ENCODE measurements at regions not wholly inside any gene's neighbourhood (a gene's known extent, or its start where the extent isn't known, plus 50 kb on each side); places are given as distances from the start of the nearest gene placed in this dataset.

DNA sequence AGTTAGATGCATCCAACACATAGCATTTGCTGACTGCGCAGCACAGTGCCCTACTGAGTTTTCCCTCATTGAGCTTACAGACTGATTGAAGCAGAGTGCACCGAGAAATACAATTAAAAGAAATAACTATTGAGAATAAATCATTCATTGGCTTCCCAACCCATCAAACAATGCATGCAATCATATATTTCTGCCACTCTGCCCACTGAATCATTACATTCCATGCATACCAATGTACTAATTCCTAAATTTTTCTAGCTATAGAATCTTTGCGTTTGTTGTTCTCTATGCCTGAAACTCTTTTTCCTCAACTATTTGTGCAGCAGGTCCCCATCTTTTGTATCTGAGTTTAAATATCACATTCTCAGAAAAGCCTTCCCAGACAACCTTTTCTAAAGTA, 783.8 kb downstream of the SORCS1 start:
- TF ChIP-seq, protein P1, sequence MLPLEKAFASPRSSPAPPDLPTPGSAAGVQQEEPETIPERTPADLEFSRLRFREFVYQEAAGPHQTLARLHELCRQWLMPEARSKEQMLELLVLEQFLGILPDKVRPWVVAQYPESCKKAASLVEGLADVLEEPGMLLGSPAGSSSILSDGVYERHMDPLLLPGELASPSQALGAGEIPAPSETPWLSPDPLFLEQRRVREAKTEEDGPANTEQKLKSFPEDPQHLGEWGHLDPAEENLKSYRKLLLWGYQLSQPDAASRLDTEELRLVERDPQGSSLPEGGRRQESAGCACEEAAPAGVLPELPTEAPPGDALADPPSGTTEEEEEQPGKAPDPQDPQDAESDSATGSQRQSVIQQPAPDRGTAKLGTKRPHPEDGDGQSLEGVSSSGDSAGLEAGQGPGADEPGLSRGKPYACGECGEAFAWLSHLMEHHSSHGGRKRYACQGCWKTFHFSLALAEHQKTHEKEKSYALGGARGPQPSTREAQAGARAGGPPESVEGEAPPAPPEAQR (CRISPR knock-in tag; IDR thresholded peaks at IDR 0.05), result no peak
- no peaks in the 10 kb centered on the region for H3K27me3 Mint-ChIP-seq (ENCODE audit: low read depth)
- no peak for ATAC-seq
- H3K36me3 Mint-ChIP-seq, result peaks cover 23% of the 10 kb centered on the region
- ChIA-PET CTCF (no interaction called here), POLR2A (no interaction called here)
- H3K4me1 Mint-ChIP-seq, result no peaks in the 10 kb centered on the region
- H3K27ac Mint-ChIP-seq, result no peak overlapping the region
- peaks cover 29% of the 10 kb centered on the region for H3K9me3 Mint-ChIP-seq
- no peak for DNase-seq (ENCODE audit: low spot score)
- no peak overlapping the region for H3K4me3 Mint-ChIP-seq

DNA sequence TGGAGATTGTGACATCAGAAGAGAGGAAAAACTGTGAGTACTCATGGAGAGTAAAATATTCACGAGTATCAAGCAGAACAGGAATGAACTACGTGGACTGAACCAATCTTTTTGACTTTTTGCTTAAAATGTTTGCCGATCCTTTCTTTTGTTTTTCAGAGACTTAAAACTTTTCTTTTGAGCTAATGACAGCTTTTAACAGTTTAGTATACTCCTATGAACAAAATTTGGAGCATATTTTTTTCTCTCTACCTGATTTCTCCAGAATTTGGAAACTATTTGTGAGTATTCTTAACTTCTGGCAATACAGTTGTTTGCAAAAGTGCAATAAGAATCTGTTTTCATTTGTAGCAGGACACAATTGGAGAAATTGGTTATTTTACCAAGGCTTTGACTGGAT, 786.3 kb downstream of the SORCS1 start:
- ATAC-seq, result no peak
- Mint-ChIP-seq H3K4me3 (no peak overlapping the region), H3K27ac (no peak overlapping the region), H3K36me3 (peaks cover 23% of the 10 kb centered on the region), H3K4me1 (peaks cover 6% of the 10 kb centered on the region), H3K27me3 (ENCODE audit: low read depth) (no peaks in the 10 kb centered on the region), H3K9me3 (peaks cover 29% of the 10 kb centered on the region)
- POLR2A ChIA-PET, result no interaction called here
- CTCF ChIA-PET, result no interaction called here
- no peak for DNase-seq (ENCODE audit: low spot score)
- TF ChIP-seq GABPB1 (CRISPR knock-in tag; IDR thresholded peaks at IDR 0.05), result no peak
- no peak for TF ChIP-seq ZNF263 (CRISPR knock-in tag; IDR thresholded peaks at IDR 0.05; ENCODE audit: low read depth)
- TF ChIP-seq CBFB (CRISPR knock-in tag; IDR thresholded peaks at IDR 0.05; ENCODE audit: low read depth), result no peak
- no peak for TF ChIP-seq ZNF232 (CRISPR knock-in tag; IDR thresholded peaks at IDR 0.05)
- TF ChIP-seq, protein P2, sequence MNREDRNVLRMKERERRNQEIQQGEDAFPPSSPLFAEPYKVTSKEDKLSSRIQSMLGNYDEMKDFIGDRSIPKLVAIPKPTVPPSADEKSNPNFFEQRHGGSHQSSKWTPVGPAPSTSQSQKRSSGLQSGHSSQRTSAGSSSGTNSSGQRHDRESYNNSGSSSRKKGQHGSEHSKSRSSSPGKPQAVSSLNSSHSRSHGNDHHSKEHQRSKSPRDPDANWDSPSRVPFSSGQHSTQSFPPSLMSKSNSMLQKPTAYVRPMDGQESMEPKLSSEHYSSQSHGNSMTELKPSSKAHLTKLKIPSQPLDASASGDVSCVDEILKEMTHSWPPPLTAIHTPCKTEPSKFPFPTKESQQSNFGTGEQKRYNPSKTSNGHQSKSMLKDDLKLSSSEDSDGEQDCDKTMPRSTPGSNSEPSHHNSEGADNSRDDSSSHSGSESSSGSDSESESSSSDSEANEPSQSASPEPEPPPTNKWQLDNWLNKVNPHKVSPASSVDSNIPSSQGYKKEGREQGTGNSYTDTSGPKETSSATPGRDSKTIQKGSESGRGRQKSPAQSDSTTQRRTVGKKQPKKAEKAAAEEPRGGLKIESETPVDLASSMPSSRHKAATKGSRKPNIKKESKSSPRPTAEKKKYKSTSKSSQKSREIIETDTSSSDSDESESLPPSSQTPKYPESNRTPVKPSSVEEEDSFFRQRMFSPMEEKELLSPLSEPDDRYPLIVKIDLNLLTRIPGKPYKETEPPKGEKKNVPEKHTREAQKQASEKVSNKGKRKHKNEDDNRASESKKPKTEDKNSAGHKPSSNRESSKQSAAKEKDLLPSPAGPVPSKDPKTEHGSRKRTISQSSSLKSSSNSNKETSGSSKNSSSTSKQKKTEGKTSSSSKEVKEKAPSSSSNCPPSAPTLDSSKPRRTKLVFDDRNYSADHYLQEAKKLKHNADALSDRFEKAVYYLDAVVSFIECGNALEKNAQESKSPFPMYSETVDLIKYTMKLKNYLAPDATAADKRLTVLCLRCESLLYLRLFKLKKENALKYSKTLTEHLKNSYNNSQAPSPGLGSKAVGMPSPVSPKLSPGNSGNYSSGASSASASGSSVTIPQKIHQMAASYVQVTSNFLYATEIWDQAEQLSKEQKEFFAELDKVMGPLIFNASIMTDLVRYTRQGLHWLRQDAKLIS (CRISPR knock-in tag; IDR thresholded peaks at IDR 0.05; ENCODE audit: borderline replicate concordance), result no peak

DNA sequence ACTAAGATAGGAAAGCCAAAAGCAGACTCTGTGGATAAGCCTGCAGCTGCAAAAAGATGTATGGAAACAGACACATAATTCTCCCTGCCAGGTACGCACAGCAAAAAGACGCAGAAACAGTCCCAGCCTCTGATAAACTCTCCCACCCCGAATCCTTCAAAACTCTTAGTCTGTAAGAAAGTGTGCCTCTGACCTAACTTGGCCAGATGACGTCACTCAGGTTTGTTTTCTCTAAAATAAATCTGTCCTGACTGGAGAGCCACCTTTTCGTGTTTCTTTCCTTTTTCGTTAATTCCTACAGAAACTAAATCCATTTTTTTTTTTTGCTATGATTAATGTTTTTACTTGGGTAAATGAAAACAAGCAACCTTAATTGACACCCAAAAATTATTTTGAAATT, 793.8 kb downstream of the SORCS1 start:
- Mint-ChIP-seq H3K4me1 (peaks cover 6% of the 10 kb centered on the region), H3K27ac (no peak overlapping the region), H3K9me3 (no peaks in the 10 kb centered on the region), H3K4me3 (no peak overlapping the region), H3K27me3 (ENCODE audit: low read depth) (no peaks in the 10 kb centered on the region), H3K36me3 (no peaks in the 10 kb centered on the region)
- CTCF ChIA-PET, result no interaction called here
- POLR2A ChIA-PET, result no interaction called here
- TF ChIP-seq TCF7 (CRISPR knock-in tag; IDR thresholded peaks at IDR 0.05; ENCODE audit: low read depth) (no peak), TEAD4 (CRISPR knock-in tag; IDR thresholded peaks at IDR 0.05) (no peak), ETV6 (CRISPR knock-in tag; IDR thresholded peaks at IDR 0.05) (no peak), IRF2 (CRISPR knock-in tag; IDR thresholded peaks at IDR 0.05; ENCODE audit: borderline replicate concordance, low read depth) (no peak), ZNF121 (CRISPR knock-in tag; IDR thresholded peaks at IDR 0.05) (no peak), ZNF263 (CRISPR knock-in tag; IDR thresholded peaks at IDR 0.05; ENCODE audit: low read depth) (no peak), RELA (CRISPR knock-in tag; IDR thresholded peaks at IDR 0.05; ENCODE audit: borderline replicate concordance) (no peak), ZNF671 (CRISPR knock-in tag; IDR thresholded peaks at IDR 0.05) (no peak), ZNF219 (CRISPR knock-in tag; IDR thresholded peaks at IDR 0.05; ENCODE audit: borderline replicate concordance) (no peak), ATF1 (CRISPR knock-in tag; IDR thresholded peaks at IDR 0.05) (no peak)
- TF ChIP-seq, protein P3, sequence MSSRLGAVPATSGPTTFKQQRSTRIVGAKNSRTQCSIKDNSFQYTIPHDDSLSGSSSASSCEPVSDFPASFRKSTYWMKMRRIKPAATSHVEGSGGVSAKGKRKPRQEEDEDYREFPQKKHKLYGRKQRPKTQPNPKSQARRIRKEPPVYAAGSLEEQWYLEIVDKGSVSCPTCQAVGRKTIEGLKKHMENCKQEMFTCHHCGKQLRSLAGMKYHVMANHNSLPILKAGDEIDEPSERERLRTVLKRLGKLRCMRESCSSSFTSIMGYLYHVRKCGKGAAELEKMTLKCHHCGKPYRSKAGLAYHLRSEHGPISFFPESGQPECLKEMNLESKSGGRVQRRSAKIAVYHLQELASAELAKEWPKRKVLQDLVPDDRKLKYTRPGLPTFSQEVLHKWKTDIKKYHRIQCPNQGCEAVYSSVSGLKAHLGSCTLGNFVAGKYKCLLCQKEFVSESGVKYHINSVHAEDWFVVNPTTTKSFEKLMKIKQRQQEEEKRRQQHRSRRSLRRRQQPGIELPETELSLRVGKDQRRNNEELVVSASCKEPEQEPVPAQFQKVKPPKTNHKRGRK (CRISPR knock-in tag; IDR thresholded peaks at IDR 0.05; ENCODE audit: borderline replicate concordance), result no peak
- DNase-seq (ENCODE audit: low spot score) (no peak), ATAC-seq (no peak)
